Uterus (tissue), 2 donors: ENCODE measurements at regions not wholly inside any gene's neighbourhood (a gene's known extent, or its start where the extent isn't known, plus 50 kb on each side); places are given as distances from the start of the nearest gene placed in this dataset.

Experiments used
- POLR2A ChIP-seq, 2 donors: fragments of 450-650 bp; IDR thresholded peaks; one replicate each; pipeline ENCODE4 v1.6.1; 2016; ENCODE audit warnings: antibody characterized with exemption in 2 of 2, mild to moderate bottlenecking in 1 of 2, moderate library complexity in 1 of 2
- TF ChIP-seq, protein P1 (sequence below), 4 experiments: fragments of 200-600 bp in 2 of 4; fragments of 450-650 bp in 2 of 4; sonication (generic) in 2 of 4; IDR thresholded peaks; one replicate each; pipeline ENCODE4 v1.5.1; 2016 to 2019; ENCODE audit warnings: antibody characterized with exemption in 4 of 4, mild to moderate bottlenecking in 2 of 4, moderate library complexity in 1 of 4

DNA sequence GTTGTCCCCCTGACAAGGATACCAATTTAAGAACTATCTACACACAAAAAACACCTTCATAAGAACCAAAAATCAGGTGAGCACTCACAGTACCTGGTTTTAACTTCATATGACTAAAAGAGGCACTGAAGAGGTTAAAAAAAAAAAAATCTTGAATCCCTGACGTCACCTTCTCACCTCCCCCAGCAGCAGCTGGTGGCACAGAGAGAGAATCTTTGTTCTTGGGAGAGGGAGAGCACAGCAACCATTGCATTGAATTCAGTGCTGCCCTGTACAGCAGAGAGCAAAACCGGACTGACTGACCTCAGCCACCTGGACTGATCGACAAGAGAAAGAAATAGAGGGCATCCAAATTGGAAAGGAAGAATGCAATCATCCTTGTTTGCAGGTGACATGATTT is 566.0 kb downstream of the TMX3 start:
- TF ChIP-seq, protein P1, sequence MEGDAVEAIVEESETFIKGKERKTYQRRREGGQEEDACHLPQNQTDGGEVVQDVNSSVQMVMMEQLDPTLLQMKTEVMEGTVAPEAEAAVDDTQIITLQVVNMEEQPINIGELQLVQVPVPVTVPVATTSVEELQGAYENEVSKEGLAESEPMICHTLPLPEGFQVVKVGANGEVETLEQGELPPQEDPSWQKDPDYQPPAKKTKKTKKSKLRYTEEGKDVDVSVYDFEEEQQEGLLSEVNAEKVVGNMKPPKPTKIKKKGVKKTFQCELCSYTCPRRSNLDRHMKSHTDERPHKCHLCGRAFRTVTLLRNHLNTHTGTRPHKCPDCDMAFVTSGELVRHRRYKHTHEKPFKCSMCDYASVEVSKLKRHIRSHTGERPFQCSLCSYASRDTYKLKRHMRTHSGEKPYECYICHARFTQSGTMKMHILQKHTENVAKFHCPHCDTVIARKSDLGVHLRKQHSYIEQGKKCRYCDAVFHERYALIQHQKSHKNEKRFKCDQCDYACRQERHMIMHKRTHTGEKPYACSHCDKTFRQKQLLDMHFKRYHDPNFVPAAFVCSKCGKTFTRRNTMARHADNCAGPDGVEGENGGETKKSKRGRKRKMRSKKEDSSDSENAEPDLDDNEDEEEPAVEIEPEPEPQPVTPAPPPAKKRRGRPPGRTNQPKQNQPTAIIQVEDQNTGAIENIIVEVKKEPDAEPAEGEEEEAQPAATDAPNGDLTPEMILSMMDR (IDR thresholded peaks at IDR 0.05), result no peak
- no peak for TF ChIP-seq POLR2A (IDR thresholded peaks at IDR 0.05)
